Fibroblast of skin of scalp (primary cell): ENCODE measurements at regions not wholly inside any gene's neighbourhood (a gene's known extent, or its start where the extent isn't known, plus 50 kb on each side); places are given as distances from the start of the nearest gene placed in this dataset.

Experiments
- DNase-seq: peaks from one replicate; pipeline ENCODE4 v3.0.0-alpha.2; 2013

DNA sequence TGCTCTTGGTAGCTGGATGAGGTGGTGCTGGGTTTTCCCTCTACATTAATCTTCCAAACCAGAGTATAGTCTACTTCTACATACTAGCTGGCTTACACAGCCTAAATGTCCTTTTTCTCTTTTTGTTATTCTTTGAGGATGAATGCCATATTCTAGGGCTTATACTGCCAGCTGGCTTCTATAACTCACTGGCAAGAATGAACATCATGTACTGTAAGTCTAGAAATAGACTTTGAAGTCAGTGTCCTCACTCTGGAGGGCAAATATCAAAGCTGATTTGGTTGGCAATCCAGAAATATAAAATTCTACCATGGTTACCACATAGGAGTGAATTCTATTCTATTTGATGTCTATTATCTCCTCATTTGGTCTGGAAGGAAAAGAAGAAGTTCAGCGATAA, 251.7 kb upstream of the TYRP1 start:
- DNase-seq: no peak

DNA sequence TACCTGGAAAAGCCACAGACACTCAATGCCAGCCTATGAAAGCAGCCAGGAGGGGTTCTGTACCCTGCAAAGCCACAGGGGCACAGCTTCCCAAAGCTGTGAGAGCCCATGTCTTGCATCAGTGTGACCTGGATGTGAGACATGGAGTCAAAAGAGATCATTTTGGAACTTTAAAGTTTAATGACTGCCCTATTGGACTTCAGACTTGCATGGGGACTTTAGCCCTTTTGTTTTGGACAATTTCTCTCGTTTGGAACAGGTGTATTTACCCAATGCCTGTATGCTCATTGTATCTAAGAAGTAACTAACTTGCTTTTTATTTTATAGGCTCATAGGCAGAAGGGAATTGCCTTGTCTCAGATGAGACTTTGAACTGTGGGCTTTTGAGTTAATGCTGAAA, 244.9 kb upstream of the TYRP1 start:
- DNase-seq: no peak

DNA sequence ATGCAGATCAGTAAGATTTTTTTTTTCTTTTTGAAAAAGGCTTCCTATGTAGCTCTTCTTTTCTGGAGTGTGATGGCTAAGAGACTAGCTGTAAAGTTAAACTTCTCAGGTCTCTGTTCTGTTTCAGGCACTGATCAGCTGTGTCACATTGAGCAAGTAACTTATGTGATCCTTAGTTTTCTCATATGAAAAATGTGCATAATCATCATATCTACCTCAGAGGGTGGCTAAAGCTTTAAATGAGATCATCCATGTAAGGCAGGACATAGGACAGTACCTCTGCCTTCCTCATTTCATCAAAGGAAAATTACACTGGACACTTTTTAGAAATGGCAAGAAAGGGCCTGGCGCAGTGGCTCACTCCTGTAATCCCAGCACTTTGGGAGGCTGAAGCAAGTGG, 235.9 kb upstream of the TYRP1 start:
- DNase-seq: no peak

DNA sequence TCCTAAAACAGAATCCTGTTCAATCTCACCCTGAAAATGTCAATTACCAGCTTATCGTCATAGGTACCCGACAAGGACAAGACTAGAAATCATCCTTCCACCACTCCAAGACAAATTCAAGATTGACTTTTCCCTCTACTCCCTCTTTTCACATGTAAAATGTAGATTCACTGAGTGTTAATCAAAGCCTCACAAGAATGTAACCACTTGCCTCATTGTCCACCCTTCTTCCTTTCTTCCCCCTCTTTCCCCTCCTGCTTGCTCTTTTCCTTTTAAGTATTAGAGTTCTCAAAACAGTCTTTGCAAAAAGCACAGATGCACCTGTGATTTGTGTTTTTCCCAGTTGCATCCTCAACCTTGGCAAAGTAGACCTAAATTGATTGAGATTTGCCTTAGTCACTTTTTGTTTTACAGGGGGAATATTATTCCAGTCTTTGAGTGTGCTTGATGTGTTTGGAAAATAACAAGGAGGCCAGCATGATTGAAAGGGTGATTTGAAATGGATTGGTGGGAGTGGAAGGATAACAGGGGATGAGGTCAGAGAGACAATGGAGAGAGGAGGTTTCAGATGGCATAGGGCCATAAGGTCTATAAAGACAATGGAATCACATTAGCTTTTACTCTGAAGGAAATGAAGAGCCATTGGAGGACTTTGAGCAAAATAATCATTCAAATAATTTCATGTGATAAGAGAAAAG, 231.3 kb upstream of the TYRP1 start:
- no peak for DNase-seq

DNA sequence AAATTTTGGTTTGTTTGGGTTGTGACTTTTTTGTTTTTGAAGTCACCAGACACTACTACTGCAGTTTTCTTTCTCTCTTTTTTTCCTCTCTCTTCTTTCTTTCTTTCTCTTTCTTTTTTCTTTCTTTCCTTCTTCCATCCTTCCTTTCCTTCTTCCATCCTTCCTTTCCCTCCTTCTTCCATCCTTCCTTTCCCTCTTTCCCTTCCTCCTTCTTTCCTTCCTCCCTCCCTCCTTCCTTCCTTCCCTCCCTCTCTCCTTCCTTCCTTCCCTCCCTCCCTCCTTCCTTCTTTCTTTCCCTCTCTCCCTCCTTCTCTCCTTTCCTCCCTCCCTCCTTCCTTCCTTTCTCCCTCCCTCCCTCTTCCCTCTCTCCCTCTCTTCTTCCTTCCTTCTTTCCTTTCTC, 230.3 kb upstream of the TYRP1 start:
- no peak for DNase-seq

DNA sequence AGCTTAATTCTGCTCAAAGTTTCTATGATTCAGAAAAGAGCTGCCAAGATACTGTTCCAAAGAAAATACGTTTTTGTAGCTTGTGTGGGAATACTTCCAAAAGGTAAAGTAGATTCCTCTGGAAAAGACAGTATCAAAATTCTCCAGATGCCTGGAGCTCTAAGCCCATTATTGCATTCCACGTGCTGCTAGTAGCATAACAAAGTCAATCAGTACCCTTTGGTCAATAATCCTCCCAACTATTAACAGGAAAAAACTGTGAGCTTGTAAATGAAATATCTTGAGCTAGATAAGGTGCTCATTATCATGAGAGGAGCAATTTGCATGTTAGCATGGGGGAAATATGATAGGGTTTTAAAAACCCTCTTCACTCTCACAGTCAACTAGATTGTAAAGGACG, 229.5 kb upstream of the TYRP1 start:
- DNase-seq: no peak

DNA sequence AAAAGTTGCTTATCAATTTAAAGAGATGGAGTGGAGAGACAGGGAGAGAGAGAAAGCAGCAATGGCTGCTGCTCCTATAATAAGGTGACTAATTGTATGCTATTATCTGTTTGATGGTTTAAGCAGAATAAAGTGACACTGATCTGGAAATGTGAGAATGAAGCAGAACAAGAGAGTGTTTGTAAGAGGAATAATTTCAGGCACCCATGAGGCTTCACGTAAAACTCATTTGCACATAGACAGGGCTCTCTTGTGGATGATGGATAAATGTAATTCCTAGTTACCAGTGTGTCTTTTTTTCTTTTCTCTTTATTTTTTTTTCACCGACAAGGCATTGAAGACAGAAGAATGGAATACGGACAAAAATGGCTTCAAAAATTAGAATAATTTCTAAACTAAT, 228.8 kb upstream of the TYRP1 start:
- DNase-seq: no peak

DNA sequence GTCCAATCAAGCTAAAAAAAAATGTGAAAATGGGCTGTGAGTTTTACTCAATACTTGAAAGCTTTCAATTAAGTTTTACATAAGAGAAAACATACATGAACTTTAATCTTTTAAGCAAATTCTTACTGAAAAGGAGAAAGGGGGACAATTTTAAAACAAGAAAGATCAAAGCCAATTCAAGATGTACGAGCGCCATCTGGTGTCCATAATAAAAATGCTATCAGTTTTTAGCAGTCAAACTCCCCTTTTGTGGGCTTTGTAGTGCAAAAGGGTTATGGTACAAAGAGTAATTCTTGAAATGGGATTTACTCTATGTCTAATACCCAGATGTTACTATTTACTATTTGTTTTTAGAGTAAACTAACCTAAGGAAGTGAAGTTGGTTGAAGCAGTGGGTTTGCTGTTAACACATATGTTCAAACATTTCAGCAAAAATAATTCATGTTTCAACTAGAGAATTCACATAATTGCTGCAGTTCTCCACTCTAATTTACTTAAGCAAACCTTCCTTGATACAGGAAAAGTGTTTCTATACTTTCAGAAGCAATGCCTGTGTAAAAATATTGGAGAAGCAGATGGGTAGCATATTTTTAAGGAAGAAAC, 228.2 kb upstream of the TYRP1 start:
- peak; percentile 25 for DNase-seq

DNA sequence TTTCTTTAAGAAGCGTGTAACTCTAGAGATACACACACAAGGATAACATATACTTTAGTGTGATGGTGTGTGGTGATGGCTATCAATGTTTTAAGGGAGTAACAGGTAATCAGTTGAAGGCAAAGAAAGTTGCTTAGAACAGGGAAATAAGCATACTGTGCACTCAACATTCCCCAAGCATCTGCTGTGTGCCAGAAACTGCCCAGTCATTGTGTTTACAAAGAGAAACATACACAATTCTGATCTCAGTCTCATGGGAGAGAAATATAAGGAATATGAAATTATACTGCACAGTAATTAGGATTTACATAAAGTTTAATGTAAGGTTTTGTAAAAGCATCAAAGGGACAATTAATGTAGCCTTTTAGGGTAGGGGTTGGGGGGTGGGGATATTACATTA, 224.1 kb upstream of the TYRP1 start:
- no peak for DNase-seq

DNA sequence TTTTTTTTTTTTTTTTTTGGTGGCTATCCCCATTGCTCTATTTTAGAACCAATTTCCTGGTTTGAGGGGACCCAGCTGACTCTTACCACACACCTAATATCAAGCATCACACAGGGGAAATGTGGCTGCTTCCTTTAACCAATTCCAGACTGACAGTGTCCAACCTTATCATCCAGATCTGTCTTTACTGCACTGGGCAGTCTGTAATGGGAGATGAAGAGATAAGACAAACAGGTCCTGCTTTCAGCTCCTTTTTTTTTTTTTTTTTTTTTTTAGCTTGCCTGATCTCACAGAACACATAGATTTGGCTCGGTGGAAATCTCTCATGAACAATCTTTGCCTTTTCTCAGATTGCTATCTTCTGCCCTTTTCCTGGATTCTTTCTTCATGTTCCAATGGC, 198.8 kb upstream of the TYRP1 start:
- no peak for DNase-seq

DNA sequence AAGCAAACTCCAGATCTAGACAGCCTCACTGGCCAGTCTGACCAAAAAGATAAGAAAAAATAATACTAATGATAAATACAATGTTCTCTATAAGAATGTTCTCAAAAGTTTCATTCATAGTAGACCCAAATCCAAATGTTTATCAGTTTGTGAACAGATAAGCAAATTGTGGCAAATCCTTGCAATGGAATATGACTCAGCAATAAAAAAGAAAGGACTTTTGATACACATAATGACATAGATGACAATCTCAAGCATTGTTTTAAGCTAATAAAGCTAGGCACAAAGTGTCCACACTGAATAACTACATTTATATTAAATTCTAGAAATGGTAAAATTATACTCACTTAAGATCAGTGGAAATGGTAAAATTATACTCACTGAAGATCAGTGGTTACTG, 195.4 kb upstream of the TYRP1 start:
- no peak for DNase-seq

DNA sequence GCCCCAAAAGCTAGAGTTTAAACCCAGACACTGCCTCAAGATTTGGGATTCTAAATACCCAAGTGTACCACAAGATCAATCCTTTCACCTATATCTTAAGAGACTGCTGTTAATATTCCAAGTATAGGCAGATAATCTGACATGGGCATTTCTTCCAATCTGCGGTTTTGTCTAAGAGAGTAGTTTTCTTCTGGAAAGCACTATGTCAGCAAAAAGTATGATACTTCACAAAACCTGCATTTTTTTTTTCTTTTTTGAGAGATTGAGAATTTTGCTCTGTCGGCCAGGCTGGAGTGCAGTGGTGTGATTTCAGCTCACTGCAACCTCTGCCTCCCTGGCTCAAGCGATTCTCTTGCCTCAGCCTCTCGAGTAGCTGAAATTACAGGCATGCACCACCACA, 190.7 kb upstream of the TYRP1 start:
- DNase-seq: no peak

DNA sequence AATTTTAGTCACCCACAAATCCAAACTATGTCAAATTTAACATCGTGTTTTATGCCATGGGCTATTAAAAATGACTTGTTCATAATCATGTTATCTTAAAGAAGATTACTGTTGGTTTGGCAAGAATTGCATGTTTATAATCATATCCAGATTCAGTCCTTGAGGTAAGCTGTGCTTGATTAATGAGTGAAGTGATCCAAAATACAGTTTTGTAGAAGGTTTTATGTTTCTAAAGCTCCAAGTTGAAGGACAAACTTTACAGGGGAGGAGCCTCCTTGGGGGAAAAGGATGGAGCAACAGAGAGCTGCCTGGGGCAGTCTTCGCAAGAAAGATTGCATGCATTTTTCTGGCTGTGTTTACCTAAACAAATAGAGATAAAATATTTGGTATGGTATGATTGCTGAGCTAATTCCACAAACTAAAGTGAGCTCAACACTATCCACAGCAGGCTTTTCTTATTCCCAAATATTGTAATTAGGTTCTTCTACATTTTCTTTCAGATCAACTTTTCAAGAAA, 189.5 kb upstream of the TYRP1 start:
- DNase-seq: no peak

DNA sequence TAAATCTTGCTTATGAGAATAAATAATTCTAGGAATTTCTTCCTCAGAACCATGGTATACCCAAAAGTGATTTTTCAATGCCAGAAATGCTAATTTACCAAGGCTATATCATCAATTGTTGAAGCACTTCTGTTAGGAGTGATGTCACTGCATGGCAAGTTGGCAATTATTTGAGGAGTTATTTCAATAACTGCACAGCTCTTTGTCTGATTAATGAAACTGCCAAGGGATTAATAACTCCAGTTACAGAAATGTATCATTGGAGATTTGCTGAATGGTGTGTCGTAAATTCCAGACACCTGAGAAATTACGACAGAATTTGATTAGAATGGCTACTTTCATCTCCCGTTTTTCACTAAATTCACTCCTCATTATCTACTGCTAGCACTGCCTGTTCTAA, 182.6 kb upstream of the TYRP1 start:
- DNase-seq: no peak

DNA sequence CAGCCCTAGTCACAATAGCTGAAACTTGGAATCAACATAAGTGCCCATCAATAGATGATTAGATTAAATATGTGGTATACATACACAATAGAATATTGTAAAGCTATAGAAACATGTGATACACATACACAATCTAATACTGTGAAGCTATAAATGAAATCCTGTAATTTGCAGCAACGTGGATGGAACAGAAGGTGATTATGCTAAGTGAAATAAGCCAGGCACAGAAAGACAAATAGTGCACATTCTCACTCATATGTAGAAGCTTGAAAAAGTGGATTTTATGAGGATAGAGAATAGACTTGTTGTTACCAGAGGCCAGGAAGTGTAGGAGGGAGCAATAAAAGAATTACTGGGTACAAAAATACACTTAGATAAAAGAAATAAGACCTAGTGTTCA, 181.5 kb upstream of the TYRP1 start:
- no peak for DNase-seq

DNA sequence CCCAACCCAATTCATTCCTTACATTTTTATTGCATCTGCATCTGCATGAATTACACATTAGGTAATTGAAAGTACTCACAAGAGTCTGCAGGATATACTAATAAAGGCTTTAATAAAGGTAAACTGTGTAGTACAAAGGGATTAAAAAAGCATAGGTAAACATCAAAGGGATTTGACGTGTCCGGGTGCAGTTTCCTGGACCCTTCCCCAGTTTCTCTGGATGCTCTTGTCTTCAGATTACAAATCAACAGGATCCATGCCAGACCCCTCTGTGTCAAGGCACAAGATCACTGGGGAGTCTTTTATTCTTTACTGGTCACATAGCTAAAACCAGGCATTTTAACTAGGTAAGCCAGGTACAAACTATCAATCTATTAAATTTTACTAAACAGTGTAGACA, 177.2 kb upstream of the TYRP1 start:
- no peak for DNase-seq

DNA sequence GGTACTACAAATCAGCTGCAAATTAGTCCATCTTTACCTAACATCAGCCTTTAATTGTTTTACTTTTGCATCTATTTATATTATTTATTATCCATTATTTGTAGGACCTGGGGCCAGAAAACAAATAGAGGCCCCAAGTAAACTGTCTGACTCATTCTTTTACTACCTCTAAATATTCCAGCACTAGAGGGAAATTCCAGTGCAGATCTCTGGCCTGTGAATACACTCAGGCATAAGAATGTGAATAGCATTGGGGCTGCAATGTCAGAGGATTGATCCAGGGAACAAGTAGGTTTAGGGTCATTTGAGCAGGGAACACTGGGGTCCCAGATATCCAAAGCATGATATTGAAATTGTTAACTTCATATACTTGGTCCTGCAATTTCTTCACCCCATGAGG, 176.6 kb upstream of the TYRP1 start:
- no peak for DNase-seq

DNA sequence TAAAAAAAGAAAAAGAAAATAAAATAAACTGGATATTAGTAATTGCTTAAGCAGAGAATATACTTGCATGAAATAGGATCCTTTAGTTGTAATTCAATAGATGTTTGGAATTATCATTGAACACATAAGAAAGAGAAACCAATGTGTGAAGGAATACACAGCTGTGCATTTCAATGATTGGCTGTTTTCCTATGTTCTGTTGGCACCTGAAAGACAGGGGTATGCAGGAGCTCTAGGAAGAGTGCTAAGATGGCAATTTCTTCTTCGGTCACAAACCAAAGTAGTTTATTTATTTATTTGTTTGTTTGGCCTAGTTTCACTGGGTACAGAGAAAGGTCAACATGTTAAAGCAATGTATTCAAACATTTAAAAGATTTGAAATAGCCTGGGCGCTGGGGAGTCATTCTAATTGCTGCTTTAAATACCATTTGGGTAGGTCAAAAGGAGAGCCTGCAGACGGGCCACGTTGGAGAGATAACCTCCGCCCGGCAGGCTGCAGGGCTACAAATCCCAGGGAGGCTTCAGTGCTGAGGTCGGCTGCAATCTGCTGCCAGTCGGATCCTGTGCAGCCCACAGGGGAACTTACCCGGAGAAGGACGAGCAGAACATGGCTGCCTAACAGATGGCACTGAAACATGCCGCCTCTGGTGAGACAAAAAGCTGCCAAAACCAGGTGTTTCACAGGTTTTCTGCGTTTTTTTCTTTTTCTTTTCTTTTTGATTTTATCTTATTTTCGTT, 154.2 kb upstream of the TYRP1 start:
- no peak for DNase-seq

DNA sequence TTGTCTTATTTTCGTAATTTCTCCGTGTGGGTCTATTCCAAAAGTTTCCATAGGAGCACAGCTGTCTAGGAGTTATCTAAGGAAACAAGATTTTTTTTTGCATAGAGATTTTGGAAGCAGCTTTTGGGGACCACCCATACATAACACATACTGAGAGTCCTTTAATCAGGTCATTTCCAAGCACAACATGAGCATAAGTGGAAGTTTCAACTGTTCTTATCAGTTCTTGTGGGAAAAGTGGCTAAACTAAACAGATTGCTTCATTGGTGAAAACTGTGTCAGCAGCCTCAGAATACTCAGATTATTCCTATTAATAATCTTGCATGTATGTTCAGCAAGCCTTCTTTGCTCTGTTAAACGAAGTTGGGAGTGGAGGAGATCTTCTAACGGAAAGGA, 153.6 kb upstream of the TYRP1 start:
- no peak for DNase-seq

DNA sequence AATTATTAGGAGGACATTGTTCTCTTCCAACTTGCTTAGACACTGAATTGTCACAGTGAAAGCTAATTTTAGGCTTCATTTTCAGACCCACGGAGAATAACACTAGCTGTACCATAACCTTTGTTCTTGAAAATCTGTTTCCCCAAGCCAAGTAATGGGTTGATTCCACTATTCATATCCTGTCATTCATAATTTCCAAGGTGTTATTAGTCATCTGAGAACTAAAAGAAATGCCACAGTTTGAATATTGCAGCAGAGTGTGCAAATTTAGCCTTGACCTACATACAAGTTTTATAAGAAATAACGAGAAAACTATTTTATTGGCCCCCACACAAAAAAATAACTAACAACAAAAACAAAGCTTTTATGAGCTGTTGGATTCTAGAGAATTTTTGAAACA, 148.5 kb upstream of the TYRP1 start:
- no peak for DNase-seq

DNA sequence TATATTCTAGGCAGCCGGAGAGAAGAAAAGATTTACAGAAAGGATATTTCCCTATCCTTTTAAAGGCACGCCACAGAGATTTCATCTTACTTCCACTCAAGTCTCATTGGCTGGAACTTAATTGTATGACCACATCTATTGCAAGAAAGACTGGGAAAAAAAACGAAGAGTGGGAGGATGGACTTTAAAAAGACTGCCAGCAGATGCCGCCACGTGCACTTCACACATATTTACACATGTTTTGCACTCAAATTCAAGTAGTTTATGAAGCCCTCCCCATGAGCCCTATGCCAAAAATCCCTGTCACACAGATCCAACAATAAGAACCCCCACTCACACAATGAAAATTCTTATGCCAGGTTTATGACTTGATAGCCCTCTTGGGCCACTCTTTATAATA, 138.5 kb upstream of the TYRP1 start:
- DNase-seq: peak; percentile 32

DNA sequence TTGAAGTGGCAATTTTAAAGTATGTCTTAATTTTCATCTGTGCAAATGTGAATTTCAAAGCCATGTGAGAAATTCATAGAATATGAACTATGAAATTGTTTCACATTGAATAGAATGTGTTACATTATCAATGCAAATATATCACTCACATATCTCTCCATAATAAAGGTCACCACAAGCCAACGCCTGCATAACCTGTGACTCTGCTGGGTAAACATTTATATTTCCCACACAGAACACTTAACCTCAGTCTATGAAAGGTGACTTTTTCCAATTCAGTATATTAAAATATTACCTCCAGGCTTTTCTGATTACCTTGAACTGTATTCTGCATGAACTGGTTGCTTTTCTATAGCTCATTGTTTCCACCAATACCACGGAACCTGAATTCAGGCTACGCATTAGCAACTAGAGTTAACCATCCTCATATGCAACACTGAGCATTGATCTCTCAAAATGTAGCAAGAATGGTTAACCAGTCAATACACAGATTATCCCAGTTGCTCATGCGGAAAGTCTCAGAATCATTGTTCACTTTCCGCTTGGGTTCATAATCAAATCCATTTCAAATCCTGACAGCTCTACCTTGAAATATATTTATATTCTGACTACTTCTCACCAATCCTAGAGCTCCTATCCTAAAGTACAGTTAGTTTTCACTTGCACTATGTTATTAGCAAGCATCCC, 126.6 kb upstream of the TYRP1 start:
- DNase-seq: no peak
